BJ (cell line): ENCODE measurements at regions not wholly inside any gene's neighbourhood (a gene's known extent, or its start where the extent isn't known, plus 50 kb on each side); places are given as distances from the start of the nearest gene placed in this dataset.

Source experiments
- CTCF ChIA-PET: fragments of 350-600 bp; formaldehyde crosslinking; extraction: SDS; loops from one replicate; lab custom pipeline; 2021; ENCODE audit warnings: antibody characterized with exemption, inconsistent platforms; lab: Yijun Ruan, JAX
- POLR2A ChIA-PET: fragments of 300-600 bp; sonication (Branson Sonifier 250); formaldehyde crosslinking; extraction: SDS; loops from one replicate; lab custom pipeline; 2021; ENCODE audit warnings: antibody characterized with exemption; lab: Charles Lee
- DNase-seq: peaks from one replicate; pipeline ENCODE4 v3.0.0-alpha.2; 2011; ENCODE audit warnings: low read depth
- H3K27me3 ChIP-seq: 2 replicates; pipeline ENCODE4 v1.6.0; 2011; ENCODE audit warnings: low read length; ENCODE audit not compliant: control insufficient read depth, insufficient read depth
- H3K36me3 ChIP-seq: 2 replicates; pipeline ENCODE4 v1.5.1; 2011; ENCODE audit warnings: low read length; ENCODE audit not compliant: control insufficient read depth, insufficient read depth
- H3K4me3 ChIP-seq: 2 replicates; pipeline ENCODE4 v1.5.1; 2011; ENCODE audit warnings: low read depth, mild to moderate bottlenecking, control low read depth, low read length
- CTCF ChIP-seq: IDR thresholded peaks from 2 replicates; pipeline ENCODE4 v1.5.1; 2011; ENCODE audit warnings: low read depth, mild to moderate bottlenecking, control low read depth, inconsistent platforms, low read length, moderate library complexity; ENCODE audit not compliant: insufficient read depth

- ChIA-PET POLR2A (no interaction called here), CTCF (no interaction called here)
- H3K27me3 ChIP-seq, result no peaks in the 10 kb centered on the region; the same call in 1 of the 2 replicates
- DNase-seq, result no peak
- no peak overlapping the region for H3K4me3 ChIP-seq
- TF ChIP-seq CTCF, result no peak
- H3K36me3 ChIP-seq, result no peaks in the 10 kb centered on the region
Measured at GRCh38 chr9:86669422-86669821, 277.9 kb downstream of the GAS1 start.

- Histone ChIP-seq H3K36me3 (no peaks in the 10 kb centered on the region), H3K4me3 (no peak overlapping the region), H3K27me3 (no peaks in the 10 kb centered on the region; the same call in 1 of the 2 replicates)
- TF ChIP-seq CTCF, result no peak
- CTCF ChIA-PET, result interaction anchor here (0.7 to 1.1 kb wide), 3 partner anchors 10 to 222 kb away, joined by 3 read pairs; no protein-coding TSS in a partner anchor
- no peak for DNase-seq
- POLR2A ChIA-PET, result no interaction called here
Measured at GRCh38 chr9:86668488-86668887, 278.8 kb downstream of the GAS1 start.

- ChIA-PET POLR2A (no interaction called here), CTCF (interaction anchor here (1.0 to 1.1 kb wide), 2 partner anchors 9 to 27 kb away, joined by 3 read pairs; no protein-coding TSS in a partner anchor)
- DNase-seq, result no peak
Measured at GRCh38 chr9:86667307-86667706, 280.0 kb downstream of the GAS1 start.

GRCh38 chr9:86665416-86665815 is 281.9 kb downstream of the GAS1 start:
- Histone ChIP-seq H3K36me3 (no peaks in the 10 kb centered on the region), H3K4me3 (no peak overlapping the region), H3K27me3 (no peaks in the 10 kb centered on the region)
- ChIA-PET POLR2A (no interaction called here), CTCF (no interaction called here)
- no peak for DNase-seq
- TF ChIP-seq CTCF, result no peak

More at GRCh38 chr9:86667307-86667706, 280.0 kb downstream of the GAS1 start:
- Histone ChIP-seq H3K4me3 (no peak overlapping the region), H3K27me3 (no peaks in the 10 kb centered on the region), H3K36me3 (no peaks in the 10 kb centered on the region)
- TF ChIP-seq CTCF, result no peak

- Histone ChIP-seq H3K4me3 (no peak overlapping the region), H3K36me3 (no peaks in the 10 kb centered on the region), H3K27me3 (no peaks in the 10 kb centered on the region)
- no peak for TF ChIP-seq CTCF
- ChIA-PET CTCF (interaction anchor here (0.6 kb wide), 1 partner anchor 482 kb away, joined by 3 read pairs; no protein-coding TSS in a partner anchor), POLR2A (no interaction called here)
- DNase-seq, result no peak
Measured at GRCh38 chr9:86664603-86665002, 282.7 kb downstream of the GAS1 start.
